ENCODE measurements at regions not wholly inside any gene's neighbourhood (a gene's known extent, or its start where the extent isn't known, plus 50 kb on each side); places are given as distances from the start of the nearest gene placed in this dataset.

GRCh38 chr13:111975539-111976473, 91.1 kb upstream of the SOX1 start:
- TF ChIP-seq CTCF (IDR thresholded peaks at IDR 0.05) = no peak
- no peak for TF ChIP-seq POLR2AphosphoS5 (IDR thresholded peaks at IDR 0.05)
- TF ChIP-seq EP300 (IDR thresholded peaks at IDR 0.05) = no peak

Data from gastroesophageal sphincter (tissue), 3 donors.